Neural progenitor cell (in vitro differentiated cells): ENCODE measurements at regions not wholly inside any gene's neighbourhood (a gene's known extent, or its start where the extent isn't known, plus 50 kb on each side); places are given as distances from the start of the nearest gene placed in this dataset.
A peak's percentile ranks its signal among the peaks of the same experiment; 100 is the strongest.

ENCODE experiments used
- DNase-seq: peaks from one replicate; pipeline ENCODE4 v3.0.0-alpha.2; 2016; ENCODE audit warnings: low spot score
- H2AFZ ChIP-seq: fragments of 200-600 bp; sonication (generic); replicated peaks from 2 replicates; pipeline ENCODE4 v1.6.1; 2016; ENCODE audit warnings: antibody characterized with exemption
- H3F3A ChIP-seq: fragments of 200-600 bp; sonication (generic); 2 replicates; pipeline ENCODE4 v1.6.1; 2016; ENCODE audit warnings: antibody characterized with exemption, low read depth
- H3K27ac ChIP-seq: fragments of 200-600 bp; sonication (generic); 2 replicates; pipeline ENCODE4 v1.5.1; 2016; ENCODE audit warnings: mild to moderate bottlenecking
- H3K27me3 ChIP-seq: fragments of 200-600 bp; sonication (generic); 2 replicates; pipeline ENCODE4 v1.6.1; 2016; ENCODE audit warnings: mild to moderate bottlenecking, moderate library complexity
- H3K36me3 ChIP-seq: fragments of 200-600 bp; sonication (generic); 2 replicates; pipeline ENCODE4 v1.5.1; 2016
- H3K4me1 ChIP-seq: fragments of 200-600 bp; sonication (generic); 2 replicates; pipeline ENCODE4 v1.6.1; 2016; ENCODE audit warnings: mixed run types
- H3K4me2 ChIP-seq: fragments of 200-600 bp; sonication (generic); 2 replicates; pipeline ENCODE4 v1.6.1; 2016
- H3K4me3 ChIP-seq: fragments of 200-600 bp; sonication (generic); 2 replicates; pipeline ENCODE4 v1.5.1; 2016
- H3K79me2 ChIP-seq: fragments of 200-600 bp; sonication (generic); 2 replicates; pipeline ENCODE4 v1.6.1; 2016; ENCODE audit warnings: low read depth
- H3K9ac ChIP-seq: fragments of 200-600 bp; sonication (generic); 2 replicates; pipeline ENCODE4 v1.6.1; 2016
- H3K9me3 ChIP-seq: fragments of 200-600 bp; sonication (generic); 2 replicates; pipeline ENCODE4 v1.5.1; 2016; ENCODE audit warnings: low read depth
- H4K20me1 ChIP-seq: fragments of 200-600 bp; sonication (generic); 2 replicates; pipeline ENCODE4 v1.6.1; 2016; ENCODE audit warnings: low read depth
- H3K27ac Mint-ChIP-seq: 3 replicates; pipeline ENCODE4 v1.8.0; 2021; ENCODE audit warnings: mixed read lengths
- H3K27me3 Mint-ChIP-seq: 2 replicates; pipeline ENCODE4 v1.8.0; 2022; ENCODE audit warnings: low read depth, mild to moderate bottlenecking, inconsistent platforms, moderate library complexity, mixed read lengths; ENCODE audit not compliant: insufficient read depth
- H3K36me3 Mint-ChIP-seq: 3 replicates; pipeline ENCODE4 v1.8.0; 2021; ENCODE audit warnings: mixed read lengths
- H3K4me1 Mint-ChIP-seq: 3 replicates; pipeline ENCODE4 v1.8.0; 2021; ENCODE audit warnings: mixed read lengths
- H3K4me3 Mint-ChIP-seq: 3 replicates; pipeline ENCODE4 v1.8.0; 2021; ENCODE audit warnings: mild to moderate bottlenecking, moderate library complexity, mixed read lengths
- H3K9me3 Mint-ChIP-seq: 3 replicates; pipeline ENCODE4 v1.8.0; 2020; ENCODE audit warnings: mixed read lengths
- EZH2 ChIP-seq: fragments of 200-600 bp; sonication (generic); IDR thresholded peaks from 2 replicates; pipeline ENCODE4 v1.6.1; 2017; ENCODE audit warnings: antibody characterized with exemption, mild to moderate bottlenecking, moderate library complexity
- EZH2phosphoT487 ChIP-seq: fragments of 200-600 bp; sonication (generic); IDR thresholded peaks from 2 replicates; pipeline ENCODE4 v1.6.1; 2017; ENCODE audit warnings: antibody characterized with exemption
- TF ChIP-seq, protein P1 (sequence below): fragments of 200-600 bp; sonication (generic); IDR thresholded peaks from 2 replicates; pipeline ENCODE4 v1.5.1; 2017; ENCODE audit warnings: antibody characterized with exemption, mild to moderate bottlenecking

DNA sequence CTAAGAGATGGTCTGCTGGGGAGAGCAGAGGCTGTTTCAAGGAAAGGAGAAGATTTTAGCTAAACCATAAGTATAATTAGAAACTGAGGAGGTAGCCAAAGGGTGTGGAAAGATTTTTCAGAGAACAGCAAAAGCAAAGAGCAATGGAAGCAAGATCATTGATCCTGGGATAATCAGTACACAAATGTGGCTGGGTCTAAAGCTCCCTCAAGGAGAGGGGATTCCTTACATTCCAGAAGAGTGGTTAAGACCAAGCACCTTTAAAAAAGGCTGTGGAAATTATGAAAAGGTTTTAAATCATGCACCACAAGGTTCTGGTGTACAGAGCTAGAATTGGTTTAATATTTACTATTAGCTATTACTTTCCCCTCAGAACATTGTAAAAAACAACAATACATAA, 246.0 kb upstream of the UBE2E3 start:
- H3F3A ChIP-seq, result no peaks in the 10 kb centered on the region
- no peak overlapping the region for H3K4me3 Mint-ChIP-seq
- H3K27me3 Mint-ChIP-seq, result no peaks in the 10 kb centered on the region
- peaks cover 5% of the 10 kb centered on the region for H3K4me1 ChIP-seq
- peak overlapping the region; percentile 21 for H3K4me2 ChIP-seq
- no peaks in the 10 kb centered on the region for H3K9me3 ChIP-seq
- no peak overlapping the region for H3K4me3 ChIP-seq
- no peaks in the 10 kb centered on the region for H3K79me2 ChIP-seq
- H4K20me1 ChIP-seq, result no peaks in the 10 kb centered on the region
- no peaks in the 10 kb centered on the region for H3K36me3 ChIP-seq
- H3K36me3 Mint-ChIP-seq, result no peaks in the 10 kb centered on the region
- H3K9me3 Mint-ChIP-seq, result no peaks in the 10 kb centered on the region
- no peak overlapping the region for H3K27ac Mint-ChIP-seq
- DNase-seq, result peak; percentile 41
- H3K27ac ChIP-seq, result no peak overlapping the region
- no peaks in the 10 kb centered on the region for H3K27me3 ChIP-seq
- H2AFZ ChIP-seq, result no peak overlapping the region
- H3K4me1 Mint-ChIP-seq, result peaks cover 5% of the 10 kb centered on the region
- TF ChIP-seq, protein P1, sequence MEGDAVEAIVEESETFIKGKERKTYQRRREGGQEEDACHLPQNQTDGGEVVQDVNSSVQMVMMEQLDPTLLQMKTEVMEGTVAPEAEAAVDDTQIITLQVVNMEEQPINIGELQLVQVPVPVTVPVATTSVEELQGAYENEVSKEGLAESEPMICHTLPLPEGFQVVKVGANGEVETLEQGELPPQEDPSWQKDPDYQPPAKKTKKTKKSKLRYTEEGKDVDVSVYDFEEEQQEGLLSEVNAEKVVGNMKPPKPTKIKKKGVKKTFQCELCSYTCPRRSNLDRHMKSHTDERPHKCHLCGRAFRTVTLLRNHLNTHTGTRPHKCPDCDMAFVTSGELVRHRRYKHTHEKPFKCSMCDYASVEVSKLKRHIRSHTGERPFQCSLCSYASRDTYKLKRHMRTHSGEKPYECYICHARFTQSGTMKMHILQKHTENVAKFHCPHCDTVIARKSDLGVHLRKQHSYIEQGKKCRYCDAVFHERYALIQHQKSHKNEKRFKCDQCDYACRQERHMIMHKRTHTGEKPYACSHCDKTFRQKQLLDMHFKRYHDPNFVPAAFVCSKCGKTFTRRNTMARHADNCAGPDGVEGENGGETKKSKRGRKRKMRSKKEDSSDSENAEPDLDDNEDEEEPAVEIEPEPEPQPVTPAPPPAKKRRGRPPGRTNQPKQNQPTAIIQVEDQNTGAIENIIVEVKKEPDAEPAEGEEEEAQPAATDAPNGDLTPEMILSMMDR, result no peak
- no peak for TF ChIP-seq EZH2
- TF ChIP-seq EZH2phosphoT487, result no peak
- H3K9ac ChIP-seq, result no peak overlapping the region

DNA sequence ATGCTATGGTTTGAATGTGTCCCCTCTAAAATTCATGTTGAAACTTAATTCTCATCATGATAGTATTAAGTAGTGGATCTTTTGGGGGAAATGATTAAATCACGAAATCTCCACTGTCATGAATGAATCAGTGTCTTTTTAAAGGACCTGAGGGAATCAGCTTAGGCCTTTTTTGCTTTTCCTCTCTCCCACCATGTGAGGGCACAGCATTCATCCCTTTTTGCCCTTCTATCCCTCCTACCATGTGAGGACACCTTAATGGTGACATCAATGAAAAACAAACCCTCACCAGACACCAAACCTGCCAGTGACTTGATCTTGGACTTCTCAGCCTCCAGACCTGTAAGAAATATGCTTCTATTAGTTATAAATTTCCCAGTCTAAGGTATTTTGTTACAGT, 247.1 kb upstream of the UBE2E3 start:
- no peak overlapping the region for H3K4me3 Mint-ChIP-seq
- H3K9me3 Mint-ChIP-seq, result no peaks in the 10 kb centered on the region
- Histone ChIP-seq H3K36me3 (no peaks in the 10 kb centered on the region), H3F3A (no peaks in the 10 kb centered on the region), H2AFZ (no peak overlapping the region), H4K20me1 (no peaks in the 10 kb centered on the region), H3K4me2 (no peak overlapping the region), H3K4me1 (peaks cover 5% of the 10 kb centered on the region), H3K27me3 (no peaks in the 10 kb centered on the region), H3K4me3 (no peak overlapping the region), H3K9ac (no peak overlapping the region), H3K27ac (no peak overlapping the region), H3K9me3 (no peaks in the 10 kb centered on the region), H3K79me2 (no peaks in the 10 kb centered on the region)
- H3K27ac Mint-ChIP-seq, result no peak overlapping the region
- TF ChIP-seq, protein P1, result no peak
- TF ChIP-seq EZH2 (no peak), EZH2phosphoT487 (no peak)
- no peak for DNase-seq
- H3K27me3 Mint-ChIP-seq, result no peaks in the 10 kb centered on the region
- peaks cover 5% of the 10 kb centered on the region for H3K4me1 Mint-ChIP-seq
- H3K36me3 Mint-ChIP-seq, result no peaks in the 10 kb centered on the region

DNA sequence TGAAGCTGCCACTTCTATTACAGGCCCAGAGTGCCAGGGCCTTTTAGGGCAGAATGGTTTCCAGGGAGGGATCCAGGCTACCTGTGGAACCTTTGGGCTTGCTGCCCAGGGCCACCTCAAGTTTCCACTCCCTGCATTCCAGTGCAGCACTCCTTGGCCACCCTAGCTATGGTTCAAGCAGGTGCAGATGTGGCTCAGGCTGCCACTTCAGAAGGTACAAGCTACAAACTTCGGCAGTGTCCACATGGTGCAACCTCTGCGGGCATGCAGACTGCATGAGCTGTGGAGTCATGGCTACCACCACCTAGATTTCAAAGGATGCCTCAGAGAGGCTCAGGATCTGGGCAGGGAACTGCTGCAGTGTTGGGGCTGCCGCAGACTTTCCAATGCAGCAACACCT, 248.1 kb upstream of the UBE2E3 start:
- Histone ChIP-seq H3K4me1 (peaks cover 5% of the 10 kb centered on the region), H4K20me1 (no peaks in the 10 kb centered on the region), H3K9me3 (no peaks in the 10 kb centered on the region), H3K79me2 (no peaks in the 10 kb centered on the region), H3K36me3 (no peaks in the 10 kb centered on the region), H3K4me2 (no peak overlapping the region), H3K4me3 (no peak overlapping the region), H3K27me3 (no peaks in the 10 kb centered on the region), H3F3A (no peaks in the 10 kb centered on the region), H3K27ac (no peak overlapping the region), H3K9ac (no peak overlapping the region), H2AFZ (no peak overlapping the region)
- no peak for DNase-seq
- no peaks in the 10 kb centered on the region for H3K36me3 Mint-ChIP-seq
- H3K27me3 Mint-ChIP-seq, result no peaks in the 10 kb centered on the region
- no peak overlapping the region for H3K27ac Mint-ChIP-seq
- peaks cover 5% of the 10 kb centered on the region for H3K4me1 Mint-ChIP-seq
- H3K9me3 Mint-ChIP-seq, result no peaks in the 10 kb centered on the region
- no peak overlapping the region for H3K4me3 Mint-ChIP-seq
- no peak for TF ChIP-seq EZH2
- TF ChIP-seq EZH2phosphoT487, result no peak
- TF ChIP-seq, protein P1, result no peak

DNA sequence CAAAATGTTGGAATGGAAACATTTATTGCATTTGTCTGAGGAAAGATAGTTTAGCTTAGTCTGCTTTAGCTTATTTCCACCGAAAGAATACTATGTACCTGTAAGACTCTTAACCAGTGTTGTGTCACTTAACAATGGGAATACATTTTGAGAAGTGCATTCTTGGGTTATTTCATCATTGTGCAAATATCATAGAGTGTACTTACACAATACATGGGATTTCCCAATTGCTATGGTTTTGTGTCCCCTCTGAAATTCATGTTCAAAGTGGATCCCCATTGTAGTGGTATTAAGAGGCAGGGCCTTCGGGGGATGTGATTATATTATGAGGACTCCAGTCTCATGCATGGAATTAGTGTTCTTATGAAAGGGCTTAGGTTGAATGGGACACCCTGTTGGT, 249.4 kb upstream of the UBE2E3 start:
- H3K27ac Mint-ChIP-seq, result no peak overlapping the region

More for the DNA sequence above, 249.4 kb upstream of the UBE2E3 start:
- Histone ChIP-seq H2AFZ (no peak overlapping the region), H3K36me3 (no peaks in the 10 kb centered on the region), H3K9me3 (no peaks in the 10 kb centered on the region), H3K27me3 (no peaks in the 10 kb centered on the region), H4K20me1 (no peaks in the 10 kb centered on the region), H3K4me2 (no peak overlapping the region), H3K27ac (no peak overlapping the region), H3K4me1 (peaks cover 5% of the 10 kb centered on the region), H3K9ac (no peak overlapping the region), H3K79me2 (no peaks in the 10 kb centered on the region), H3F3A (no peaks in the 10 kb centered on the region), H3K4me3 (no peak overlapping the region)
- no peak overlapping the region for H3K4me3 Mint-ChIP-seq
- TF ChIP-seq EZH2 (no peak), EZH2phosphoT487 (no peak)
- TF ChIP-seq, protein P1, result no peak
- H3K36me3 Mint-ChIP-seq, result no peaks in the 10 kb centered on the region
- H3K4me1 Mint-ChIP-seq, result peaks cover 5% of the 10 kb centered on the region
- H3K9me3 Mint-ChIP-seq, result no peaks in the 10 kb centered on the region
- no peak for DNase-seq
- no peaks in the 10 kb centered on the region for H3K27me3 Mint-ChIP-seq
